CD4-positive, alpha-beta T cell (primary cell): ENCODE measurements at regions not wholly inside any gene's neighbourhood (a gene's known extent, or its start where the extent isn't known, plus 50 kb on each side); places are given as distances from the start of the nearest gene placed in this dataset.

Experiments used
- ATAC-seq: fragments of 200-7000 bp; cut with Tn5 transposase; one replicate; pipeline ENCODE4 v1.10.0; 2022; ENCODE audit warnings: mild to moderate bottlenecking; ENCODE audit not compliant: poor library complexity
- CTCF ChIA-PET: fragments of 350-600 bp; sonication (Branson Sonifier 250); formaldehyde crosslinking; loops from one replicate; lab custom pipeline; 2021; ENCODE audit warnings: antibody characterized with exemption, inconsistent platforms; lab: Charles Lee
- POLR2A ChIA-PET: fragments of 350-600 bp; sonication (Branson Sonifier 250); formaldehyde crosslinking; loops from one replicate; lab custom pipeline; 2021; ENCODE audit warnings: antibody characterized with exemption, inconsistent platforms; lab: Charles Lee
- DNase-seq, 14 experiments: peaks; one replicate each; pipeline ENCODE4 v3.0.0-alpha.2; 2013 to 2020; ENCODE audit warnings: mixed read lengths in 2 of 14
- H3K27ac ChIP-seq, 2 donors: one replicate each; pipeline versions ENCODE4 v1.5.1 to v1.7.0; 2013; ENCODE audit warnings: low read length in 2 of 2, low read depth in 1 of 2, mild to moderate bottlenecking in 1 of 2
- H3K27me3 ChIP-seq, 2 experiments: 1 replicate in 1 of 2; 2 replicates in 1 of 2; pipeline versions ENCODE4 v1.6.1 to v1.7.0; 2013; ENCODE audit warnings: low read length in 2 of 2, control low read depth in 1 of 2, mild to moderate bottlenecking in 1 of 2, moderate library complexity in 1 of 2; ENCODE audit not compliant: insufficient read depth in 2 of 2, control insufficient read depth in 1 of 2
- H3K36me3 ChIP-seq: one replicate; pipeline ENCODE4 v1.6.1; 2013; ENCODE audit warnings: low read length, control low read depth; ENCODE audit not compliant: insufficient read depth
- H3K4me1 ChIP-seq: one replicate; pipeline ENCODE4 v1.6.1; 2013; ENCODE audit warnings: low read length, control low read depth; ENCODE audit not compliant: insufficient read depth
- H3K4me3 ChIP-seq: one replicate; pipeline ENCODE4 v1.5.1; 2013; ENCODE audit warnings: mild to moderate bottlenecking, low read length, moderate library complexity
- H3K9me3 ChIP-seq, 2 experiments: 1 replicate in 1 of 2; 2 replicates in 1 of 2; pipeline versions ENCODE4 v1.6.1 to v1.7.0; 2013; ENCODE audit warnings: low read length in 2 of 2, mild to moderate bottlenecking in 2 of 2, control low read depth in 1 of 2, moderate library complexity in 1 of 2; ENCODE audit not compliant: control insufficient read depth in 1 of 2, insufficient read depth in 1 of 2
- H3K27ac Mint-ChIP-seq: one replicate; pipeline ENCODE4 v1.8.0; 2020; ENCODE audit warnings: mixed read lengths
- H3K27me3 Mint-ChIP-seq: one replicate; pipeline ENCODE4 v1.8.0; 2021; ENCODE audit warnings: mixed read lengths
- H3K36me3 Mint-ChIP-seq: one replicate; pipeline ENCODE4 v1.8.0; 2021; ENCODE audit warnings: low read depth, mixed read lengths
- H3K4me1 Mint-ChIP-seq: one replicate; pipeline ENCODE4 v1.8.0; 2021; ENCODE audit warnings: low read depth, mixed read lengths
- H3K4me3 Mint-ChIP-seq: one replicate; pipeline ENCODE4 v1.8.0; 2020; ENCODE audit warnings: mild to moderate bottlenecking, mixed read lengths
- H3K9me3 Mint-ChIP-seq: one replicate; pipeline ENCODE4 v1.8.0; 2020; ENCODE audit warnings: mixed read lengths
- CTCF ChIP-seq: fragments of 200-600 bp; IDR thresholded peaks from one replicate; pipeline ENCODE4 v1.8.0; 2022; ENCODE audit warnings: antibody characterized with exemption, mild to moderate bottlenecking
- intact Hi-C, 2 experiments: fragments of 100-400 bp; cut with DNase I in 1 of 2; cut with micrococcal nuclease in 1 of 2; formaldehyde crosslinking; loops; one replicate each; pipeline versions ENCODE4 v1.15.1 to v1.9.0; 2023 to 2025; cut with DNase I, micrococcal nuclease

GRCh38 chr2:176653479-176654443 lies 384.5 kb downstream of the MTX2 start:
- peak; percentile 51 for ATAC-seq
- H3K27me3 ChIP-seq: peaks cover 10 to 23% of the 10 kb centered on the region in 2 experiments
- H3K4me3 Mint-ChIP-seq: no peak overlapping the region
- peak; percentile 30 for TF ChIP-seq CTCF
- ChIA-PET CTCF (no interaction called here), POLR2A (no interaction called here)
- H3K9me3 Mint-ChIP-seq: no peaks in the 10 kb centered on the region
- peaks cover 5% of the 10 kb centered on the region for H3K4me1 Mint-ChIP-seq
- intact Hi-C loops: loop anchor here (2.0 to 10.0 kb wide), 3 partner anchors 491 to 1951 kb away; no protein-coding TSS in a partner anchor
- H3K4me1 ChIP-seq: peaks cover 3% of the 10 kb centered on the region
- H3K4me3 ChIP-seq: no peak overlapping the region
- no peaks in the 10 kb centered on the region for H3K9me3 ChIP-seq
- DNase-seq: peak in 6 of 14 experiments; percentile 7 to 52 (median 18)
- H3K27me3 Mint-ChIP-seq: peaks cover 79% of the 10 kb centered on the region
- no peak overlapping the region for H3K27ac Mint-ChIP-seq
- no peaks in the 10 kb centered on the region for H3K36me3 ChIP-seq
- no peaks in the 10 kb centered on the region for H3K36me3 Mint-ChIP-seq
- H3K27ac ChIP-seq: no peak overlapping the region

GRCh38 chr2:176656038-176656775 lies 387.0 kb downstream of the MTX2 start:
- DNase-seq: no peak
- peaks cover 3% of the 10 kb centered on the region for H3K4me1 ChIP-seq
- Mint-ChIP-seq H3K27ac (no peak overlapping the region), H3K36me3 (no peaks in the 10 kb centered on the region), H3K4me3 (no peak overlapping the region), H3K27me3 (peaks cover 79% of the 10 kb centered on the region), H3K9me3 (no peaks in the 10 kb centered on the region), H3K4me1 (peaks cover 5% of the 10 kb centered on the region)
- no peak overlapping the region for H3K27ac ChIP-seq
- TF ChIP-seq CTCF: no peak
- H3K36me3 ChIP-seq: no peaks in the 10 kb centered on the region
- intact Hi-C loops: loop anchor here (10.0 kb wide), 1 partner anchor 489 kb away; no protein-coding TSS in a partner anchor
- H3K9me3 ChIP-seq: no peaks in the 10 kb centered on the region
- H3K4me3 ChIP-seq: no peak overlapping the region
- CTCF ChIA-PET: no interaction called here
- H3K27me3 ChIP-seq: peaks cover 1 to 28% of the 10 kb centered on the region in 2 experiments
- POLR2A ChIA-PET: no interaction called here
- no peak for ATAC-seq

- ATAC-seq (no peak), DNase-seq (no peak)
- H3K4me1 ChIP-seq: peaks cover 3% of the 10 kb centered on the region
- no peaks in the 10 kb centered on the region for H3K9me3 ChIP-seq
- POLR2A ChIA-PET: no interaction called here
- no peak overlapping the region for H3K27ac ChIP-seq
- no peak overlapping the region for H3K4me3 ChIP-seq
- no peak overlapping the region for H3K27ac Mint-ChIP-seq
- peaks cover 83% of the 10 kb centered on the region for H3K27me3 Mint-ChIP-seq
- no peaks in the 10 kb centered on the region for H3K36me3 Mint-ChIP-seq
- no peak overlapping the region for H3K4me3 Mint-ChIP-seq
- peaks cover 5% of the 10 kb centered on the region for H3K4me1 Mint-ChIP-seq
- no peak for TF ChIP-seq CTCF
- CTCF ChIA-PET: no interaction called here
- H3K36me3 ChIP-seq: no peaks in the 10 kb centered on the region
- H3K9me3 Mint-ChIP-seq: no peaks in the 10 kb centered on the region
- H3K27me3 ChIP-seq: peaks cover 0 to 32% of the 10 kb centered on the region in 2 experiments
- intact Hi-C loops: loop anchor here (10.0 kb wide), 1 partner anchor 488 kb away; no protein-coding TSS in a partner anchor
Observed at GRCh38 chr2:176656776-176657140, 387.5 kb downstream of the MTX2 start.
